Activated T-helper 17 cell treated with anti-CD3 and anti-CD28 coated beads, Interleukin-2, amount 50 U/mL, for 72 hours (primary cell): ENCODE measurements at regions not wholly inside any gene's neighbourhood (a gene's known extent, or its start where the extent isn't known, plus 50 kb on each side); places are given as distances from the start of the nearest gene placed in this dataset.
"Not testable (repeated sequence)": the region's sequence is repeated elsewhere in the genome, so short reads cannot be mapped to it uniquely, and the experiment has no call there.

Source experiments
- ATAC-seq: fragments of 150-1000 bp; cut with Tn5 transposase; replicated peaks from 2 replicates; pipeline ENCODE4 v1.10.0; 2021; ENCODE audit warnings: mild to moderate bottlenecking, moderate library complexity
- H3K27ac Mint-ChIP-seq: one replicate; pipeline ENCODE4 v1.8.0; 2022; ENCODE audit warnings: mixed read lengths
- H3K27me3 Mint-ChIP-seq: one replicate; pipeline ENCODE4 v1.8.0; 2022; ENCODE audit warnings: mixed read lengths
- H3K36me3 Mint-ChIP-seq: one replicate; pipeline ENCODE4 v1.8.0; 2022; ENCODE audit warnings: low read depth, mild to moderate bottlenecking, mixed read lengths
- H3K4me1 Mint-ChIP-seq: one replicate; pipeline ENCODE4 v1.8.0; 2022; ENCODE audit warnings: mixed read lengths
- H3K4me3 Mint-ChIP-seq: one replicate; pipeline ENCODE4 v1.8.0; 2022; ENCODE audit warnings: mild to moderate bottlenecking, mixed read lengths
- H3K9me3 Mint-ChIP-seq: one replicate; pipeline ENCODE4 v1.8.0; 2022; ENCODE audit warnings: mixed read lengths

DNA sequence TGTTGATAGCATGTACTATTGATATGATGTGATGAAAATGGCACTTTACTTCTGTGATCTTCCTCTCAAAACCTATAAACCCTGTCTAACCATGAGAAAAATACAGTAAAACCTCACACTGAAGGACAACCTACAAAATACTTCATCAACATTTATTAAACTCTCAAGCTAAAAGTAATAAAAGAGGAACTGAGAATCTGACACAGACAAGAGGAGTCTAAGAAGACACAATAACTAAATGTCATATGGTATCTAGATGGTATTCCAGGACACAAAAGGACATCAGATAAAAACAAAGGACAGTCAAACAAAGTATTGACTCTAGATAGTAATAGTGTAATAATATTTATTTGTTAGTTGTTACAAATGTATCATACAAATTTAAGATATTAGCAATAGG is 655.3 kb downstream of the SH3BGRL start:
- no peaks in the 10 kb centered on the region for H3K4me1 Mint-ChIP-seq
- H3K9me3 Mint-ChIP-seq, result peaks cover 3% of the 10 kb centered on the region
- H3K27me3 Mint-ChIP-seq, result no peaks in the 10 kb centered on the region
- H3K4me3 Mint-ChIP-seq, result no peak overlapping the region
- H3K36me3 Mint-ChIP-seq, result no peaks in the 10 kb centered on the region
- H3K27ac Mint-ChIP-seq, result no peak overlapping the region
- no peak for ATAC-seq

DNA sequence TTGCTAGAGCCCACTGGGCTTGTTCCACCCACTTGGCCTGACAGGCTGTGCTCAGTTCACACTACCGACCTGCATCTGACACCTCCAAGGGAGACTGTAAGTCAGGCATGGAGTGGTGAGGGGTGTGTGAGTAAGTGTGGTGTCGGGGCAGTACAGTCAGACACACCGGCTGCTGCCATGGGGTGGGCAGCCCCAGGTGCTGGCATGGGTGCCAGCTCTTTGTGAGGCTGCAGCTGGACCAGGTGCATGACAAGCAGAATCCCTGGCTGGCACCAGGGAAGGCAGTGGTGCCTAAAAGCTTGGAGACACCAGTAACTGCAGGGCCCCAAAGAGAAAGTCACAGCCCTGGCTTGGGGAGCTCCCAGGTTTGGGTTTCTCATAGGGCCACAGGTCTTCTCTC is 665.0 kb downstream of the SH3BGRL start:
- no peak for ATAC-seq
- Mint-ChIP-seq H3K27me3 (no peaks in the 10 kb centered on the region), H3K4me1 (no peaks in the 10 kb centered on the region), H3K4me3 (no peak overlapping the region), H3K36me3 (no peaks in the 10 kb centered on the region), H3K9me3 (peaks cover 7% of the 10 kb centered on the region), H3K27ac (no peak overlapping the region)

DNA sequence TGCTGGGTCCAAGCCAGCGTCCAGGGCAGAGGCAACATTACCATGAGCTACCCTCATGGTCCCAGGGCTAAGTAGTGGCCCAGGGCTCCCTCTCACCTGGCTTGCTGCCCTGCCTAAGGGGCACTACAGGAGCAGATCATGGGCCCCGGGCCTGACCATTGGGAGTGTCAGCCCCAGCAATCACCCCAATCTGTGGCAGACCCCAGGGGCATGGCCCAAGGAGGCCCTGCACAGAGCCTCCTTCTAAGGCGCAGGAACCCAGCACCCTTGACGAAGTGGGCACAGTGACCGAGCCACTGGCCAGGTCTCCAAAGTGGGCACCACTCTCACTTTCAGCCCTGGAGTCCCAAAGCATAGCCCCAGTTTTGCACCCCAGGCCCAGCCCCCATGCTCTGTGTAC is 667.1 kb downstream of the SH3BGRL start:
- H3K27ac Mint-ChIP-seq, result no peak overlapping the region
- no peaks in the 10 kb centered on the region for H3K27me3 Mint-ChIP-seq
- peaks cover 7% of the 10 kb centered on the region for H3K9me3 Mint-ChIP-seq
- H3K4me3 Mint-ChIP-seq, result no peak overlapping the region
- no peaks in the 10 kb centered on the region for H3K36me3 Mint-ChIP-seq
- ATAC-seq, result no peak
- no peaks in the 10 kb centered on the region for H3K4me1 Mint-ChIP-seq

DNA sequence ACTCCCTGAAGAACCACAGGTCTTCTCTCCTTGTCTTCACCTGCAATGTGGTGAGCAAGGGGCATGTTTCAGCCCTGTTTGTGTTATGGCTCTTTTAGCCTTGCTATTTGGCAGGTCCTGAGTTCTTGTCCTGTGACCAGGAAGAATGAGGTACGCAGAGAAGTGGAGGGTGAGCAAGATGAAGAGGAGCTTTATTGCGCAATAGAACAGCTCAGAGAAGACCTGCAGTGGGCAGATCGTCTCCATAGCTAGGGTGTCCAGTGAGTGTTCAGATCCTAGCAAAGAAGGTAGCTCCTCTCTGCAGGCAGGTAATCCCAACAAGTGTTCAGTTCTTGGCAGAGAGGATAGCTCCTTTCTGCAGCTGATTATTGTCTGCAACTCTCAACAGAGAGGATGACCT is 672.9 kb downstream of the SH3BGRL start:
- Mint-ChIP-seq H3K36me3 (no peaks in the 10 kb centered on the region), H3K4me1 (no peaks in the 10 kb centered on the region), H3K4me3 (no peak overlapping the region), H3K27me3 (no peaks in the 10 kb centered on the region), H3K27ac (no peak overlapping the region), H3K9me3 (no peaks in the 10 kb centered on the region)
- no peak for ATAC-seq

DNA sequence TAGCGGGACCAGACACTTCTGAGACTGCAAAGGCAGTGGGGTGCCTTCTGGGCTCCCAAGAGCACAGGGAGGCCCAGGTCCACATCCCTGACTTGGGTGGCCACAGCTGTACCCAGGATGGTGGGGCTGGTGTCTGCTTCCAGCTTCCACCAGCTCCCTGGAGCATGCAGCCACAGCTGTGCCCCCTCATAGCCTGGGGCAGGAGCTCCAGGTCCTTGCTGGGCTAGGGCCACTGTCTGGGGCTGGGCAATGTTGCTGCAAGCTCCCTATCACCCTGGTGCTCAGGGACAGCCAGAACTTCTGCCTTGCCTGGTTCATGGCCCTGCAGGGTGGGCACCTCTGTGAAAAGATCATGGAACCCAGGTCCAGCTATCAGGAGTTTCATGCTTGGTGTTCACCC is 673.9 kb downstream of the SH3BGRL start:
- Mint-ChIP-seq H3K4me3 (no peak overlapping the region), H3K4me1 (no peaks in the 10 kb centered on the region), H3K36me3 (no peaks in the 10 kb centered on the region), H3K9me3 (no peaks in the 10 kb centered on the region), H3K27me3 (no peaks in the 10 kb centered on the region), H3K27ac (no peak overlapping the region)
- ATAC-seq, result no peak

DNA sequence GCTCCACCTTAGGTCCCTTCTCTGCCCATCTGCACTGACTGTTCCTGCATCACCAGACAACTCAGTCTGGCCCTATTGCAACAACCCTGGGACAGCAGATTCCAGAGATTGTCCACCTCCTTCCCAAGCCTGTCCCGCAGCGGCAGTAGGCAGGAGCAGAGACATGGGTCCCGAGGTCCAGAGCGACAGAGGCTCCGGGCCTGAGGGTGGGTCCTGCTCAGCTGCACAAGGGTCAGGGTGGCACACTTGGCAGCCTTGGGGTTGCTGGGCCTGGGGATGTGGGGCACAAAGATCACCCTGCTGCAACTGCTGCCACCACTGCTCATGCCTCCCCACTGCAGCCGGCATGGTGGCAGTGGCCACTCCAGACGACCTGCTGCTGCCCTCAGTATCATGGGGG is 674.5 kb downstream of the SH3BGRL start:
- Mint-ChIP-seq H3K36me3 (no peaks in the 10 kb centered on the region), H3K4me3 (no peak overlapping the region), H3K27me3 (no peaks in the 10 kb centered on the region), H3K9me3 (no peaks in the 10 kb centered on the region), H3K27ac (no peak overlapping the region), H3K4me1 (no peaks in the 10 kb centered on the region)
- ATAC-seq, result no peak

DNA sequence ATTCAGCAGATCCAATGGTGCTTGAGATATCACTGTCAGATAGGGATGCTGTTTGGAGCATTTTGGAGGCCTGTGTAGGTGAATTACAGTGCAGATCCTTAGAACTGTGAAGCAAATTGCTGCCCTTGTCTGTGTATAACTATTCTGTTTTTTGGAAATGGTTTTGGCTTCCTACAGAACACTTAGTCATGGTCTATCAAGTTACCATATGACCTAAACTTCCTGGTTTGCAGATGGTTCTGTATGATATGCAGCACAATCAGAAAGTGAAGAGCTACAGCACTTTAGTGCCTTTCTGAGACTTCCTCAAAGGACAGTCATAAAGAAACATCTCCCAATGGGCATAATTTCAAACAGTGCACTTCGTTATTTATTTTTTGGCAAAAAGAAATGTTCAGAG is 688.6 kb downstream of the SH3BGRL start:
- H3K4me3 Mint-ChIP-seq, result no peak overlapping the region
- no peaks in the 10 kb centered on the region for H3K27me3 Mint-ChIP-seq
- H3K4me1 Mint-ChIP-seq, result no peaks in the 10 kb centered on the region
- H3K27ac Mint-ChIP-seq, result no peak overlapping the region
- no peaks in the 10 kb centered on the region for H3K9me3 Mint-ChIP-seq
- no peaks in the 10 kb centered on the region for H3K36me3 Mint-ChIP-seq
- ATAC-seq, result no peak

DNA sequence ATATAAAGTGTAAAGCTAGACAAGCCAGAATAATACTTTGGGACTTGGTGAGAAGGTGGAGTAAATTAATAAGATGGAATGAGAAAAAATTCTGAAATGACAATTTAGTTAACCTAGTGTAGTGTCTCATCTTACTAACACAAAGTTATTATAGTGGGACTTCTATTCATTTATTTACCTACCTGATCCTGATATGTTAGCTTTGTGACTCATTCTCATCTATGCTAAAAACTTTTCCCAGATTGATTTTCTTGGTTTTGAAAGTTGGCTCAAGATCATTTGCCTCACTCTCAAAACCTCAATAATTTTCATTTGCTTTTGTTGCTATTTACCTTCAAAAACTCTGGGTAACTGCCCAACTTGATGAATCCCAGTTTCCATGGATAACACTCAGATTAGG is 698.6 kb downstream of the SH3BGRL start:
- Mint-ChIP-seq H3K27ac (no peak overlapping the region), H3K27me3 (no peaks in the 10 kb centered on the region), H3K9me3 (no peaks in the 10 kb centered on the region), H3K4me1 (no peaks in the 10 kb centered on the region), H3K4me3 (no peak overlapping the region), H3K36me3 (no peaks in the 10 kb centered on the region)
- ATAC-seq, result no peak

DNA sequence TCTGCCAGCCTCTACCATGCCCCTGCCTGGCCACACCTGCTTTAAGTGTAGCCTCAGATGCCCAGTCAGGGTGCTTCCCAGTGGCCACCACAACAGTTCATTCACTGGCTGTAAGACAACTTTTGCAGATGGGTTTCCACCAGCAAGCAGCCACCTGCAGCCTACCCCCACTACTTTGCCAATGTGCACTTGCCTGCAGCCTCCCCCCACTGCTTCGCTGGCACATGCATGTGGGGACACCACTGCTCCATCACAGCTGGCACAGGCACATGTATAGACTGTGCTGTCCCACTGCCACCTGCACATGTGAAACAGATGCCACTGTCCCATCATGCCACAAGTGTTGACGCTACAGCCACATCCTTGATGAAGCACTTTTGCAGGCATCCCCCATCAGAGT is 723.9 kb downstream of the SH3BGRL start:
- no peak for ATAC-seq
- no peaks in the 10 kb centered on the region for H3K4me1 Mint-ChIP-seq
- no peak overlapping the region for H3K27ac Mint-ChIP-seq
- H3K4me3 Mint-ChIP-seq, result no peak overlapping the region
- no peaks in the 10 kb centered on the region for H3K9me3 Mint-ChIP-seq
- no peaks in the 10 kb centered on the region for H3K36me3 Mint-ChIP-seq
- H3K27me3 Mint-ChIP-seq, result no peaks in the 10 kb centered on the region

DNA sequence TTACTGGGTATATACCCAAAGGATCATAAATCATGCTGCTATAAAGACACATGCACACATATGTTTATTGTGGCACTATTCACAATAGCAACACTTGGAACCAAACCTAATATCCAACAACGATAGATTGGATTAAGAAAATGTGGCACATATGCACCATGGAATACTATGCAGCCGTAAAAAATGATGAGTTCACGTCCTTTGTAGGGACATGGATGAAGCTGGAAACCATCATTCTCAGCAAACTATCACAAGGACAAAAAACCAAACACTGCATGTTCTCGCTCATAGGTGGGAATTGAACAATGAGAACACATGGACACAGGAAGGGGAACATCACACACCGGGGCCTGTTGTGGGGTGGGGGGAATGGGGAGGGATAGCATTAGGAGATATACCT is 744.0 kb downstream of the SH3BGRL start:
- H3K36me3 Mint-ChIP-seq, H3K4me1 Mint-ChIP-seq, H3K27me3 Mint-ChIP-seq, ATAC-seq, H3K9me3 Mint-ChIP-seq, H3K27ac Mint-ChIP-seq, H3K4me3 Mint-ChIP-seq: not testable (repeated sequence)

DNA sequence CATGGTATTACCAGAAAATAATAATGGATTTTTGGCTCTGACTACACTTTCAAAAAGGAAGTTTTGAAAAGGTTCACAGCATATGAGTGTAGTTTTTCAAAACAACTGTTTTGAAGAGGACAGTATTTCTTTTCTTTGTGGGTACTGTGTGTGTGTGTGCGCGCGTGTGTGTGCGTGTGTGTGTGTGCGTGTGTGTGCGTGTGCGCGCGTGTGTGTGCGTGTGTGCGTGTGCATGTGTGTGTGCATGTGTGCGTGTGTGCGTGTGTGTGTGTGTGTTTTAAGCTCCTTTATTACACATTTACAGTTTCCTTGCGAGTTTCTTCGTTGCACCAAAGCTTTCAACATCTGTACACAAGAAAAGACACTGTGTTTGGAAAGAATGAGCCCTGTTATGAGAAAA is 755.4 kb downstream of the SH3BGRL start:
- Mint-ChIP-seq H3K9me3 (no peaks in the 10 kb centered on the region), H3K4me1 (no peaks in the 10 kb centered on the region), H3K4me3 (no peak overlapping the region), H3K27me3 (no peaks in the 10 kb centered on the region), H3K36me3 (no peaks in the 10 kb centered on the region), H3K27ac (no peak overlapping the region)
- no peak for ATAC-seq

DNA sequence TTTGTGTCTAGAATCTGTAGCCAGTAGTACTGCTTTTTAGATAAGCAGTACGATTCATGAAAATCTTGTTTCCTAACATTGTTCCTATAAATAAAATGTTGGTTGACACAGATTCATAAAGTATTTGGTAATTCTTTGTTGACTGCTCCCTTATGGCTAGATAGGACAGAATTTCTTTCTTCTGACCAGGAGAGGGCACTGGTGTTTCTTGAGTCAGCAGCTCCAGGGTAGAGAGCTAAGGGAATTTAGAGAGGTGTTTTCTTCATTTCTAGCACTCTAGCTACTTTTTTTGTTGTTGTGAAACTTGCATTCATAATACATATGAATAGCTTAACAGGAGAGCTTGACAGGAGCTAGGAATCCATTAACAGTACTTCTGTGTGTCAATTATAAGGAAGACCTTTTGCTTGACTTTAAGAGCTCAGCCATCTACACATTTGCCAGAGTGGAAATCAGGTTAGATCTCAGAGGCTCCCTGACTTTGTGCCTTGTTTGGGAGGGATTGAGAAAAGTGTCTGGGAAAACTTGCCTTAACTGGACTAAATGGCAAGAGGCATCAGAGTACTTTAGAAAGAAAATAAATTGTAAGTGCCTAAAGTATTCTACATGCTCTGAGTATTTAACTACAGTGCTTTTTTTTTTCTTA is 756.1 kb downstream of the SH3BGRL start:
- H3K36me3 Mint-ChIP-seq, result no peaks in the 10 kb centered on the region
- no peaks in the 10 kb centered on the region for H3K4me1 Mint-ChIP-seq
- H3K27me3 Mint-ChIP-seq, result no peaks in the 10 kb centered on the region
- H3K9me3 Mint-ChIP-seq, result no peaks in the 10 kb centered on the region
- H3K27ac Mint-ChIP-seq, result no peak overlapping the region
- ATAC-seq, result no peak
- H3K4me3 Mint-ChIP-seq, result no peak overlapping the region

DNA sequence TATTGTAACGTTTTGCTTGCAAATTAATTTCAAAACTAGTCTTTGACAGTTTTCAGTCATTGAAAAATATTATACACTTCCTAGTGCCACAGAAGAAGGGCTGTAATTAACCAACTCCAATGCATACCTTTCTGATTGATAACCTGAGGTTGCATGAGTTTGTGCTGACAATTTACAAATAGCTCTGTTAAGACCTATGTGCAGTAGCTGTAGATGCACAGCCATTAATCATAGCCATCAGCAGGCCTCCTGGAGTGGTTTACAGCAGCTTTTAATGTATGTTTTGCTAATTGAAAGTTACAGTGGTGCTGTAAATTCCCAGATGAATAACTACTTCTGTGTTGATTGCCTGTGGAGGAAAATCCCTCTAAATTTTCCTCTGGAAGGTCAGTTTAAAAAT is 758.1 kb downstream of the SH3BGRL start:
- no peaks in the 10 kb centered on the region for H3K4me1 Mint-ChIP-seq
- ATAC-seq, result no peak
- H3K36me3 Mint-ChIP-seq, result no peaks in the 10 kb centered on the region
- H3K27ac Mint-ChIP-seq, result no peak overlapping the region
- no peaks in the 10 kb centered on the region for H3K9me3 Mint-ChIP-seq
- H3K27me3 Mint-ChIP-seq, result no peaks in the 10 kb centered on the region
- no peak overlapping the region for H3K4me3 Mint-ChIP-seq

DNA sequence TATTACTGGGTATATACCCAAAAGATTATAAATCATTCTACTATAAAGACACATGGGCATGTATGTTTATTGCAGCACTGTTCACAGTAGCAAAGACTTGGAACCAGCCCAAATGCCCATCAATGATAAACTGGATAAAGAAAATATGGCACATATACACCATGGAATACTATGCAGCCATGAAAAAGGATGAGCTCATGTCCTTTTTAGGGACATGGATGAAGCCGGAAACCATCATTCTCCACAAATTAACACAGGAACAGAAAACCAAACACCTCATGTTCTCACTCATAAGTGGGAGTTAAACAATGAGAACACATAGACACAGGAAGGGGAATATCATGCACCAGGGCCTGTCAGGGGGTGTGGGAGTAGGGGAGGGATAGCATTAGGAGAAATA is 772.5 kb downstream of the SH3BGRL start:
- not testable (repeated sequence) for H3K4me1 Mint-ChIP-seq, H3K4me3 Mint-ChIP-seq, H3K27me3 Mint-ChIP-seq, H3K9me3 Mint-ChIP-seq, ATAC-seq, H3K27ac Mint-ChIP-seq, H3K36me3 Mint-ChIP-seq

DNA sequence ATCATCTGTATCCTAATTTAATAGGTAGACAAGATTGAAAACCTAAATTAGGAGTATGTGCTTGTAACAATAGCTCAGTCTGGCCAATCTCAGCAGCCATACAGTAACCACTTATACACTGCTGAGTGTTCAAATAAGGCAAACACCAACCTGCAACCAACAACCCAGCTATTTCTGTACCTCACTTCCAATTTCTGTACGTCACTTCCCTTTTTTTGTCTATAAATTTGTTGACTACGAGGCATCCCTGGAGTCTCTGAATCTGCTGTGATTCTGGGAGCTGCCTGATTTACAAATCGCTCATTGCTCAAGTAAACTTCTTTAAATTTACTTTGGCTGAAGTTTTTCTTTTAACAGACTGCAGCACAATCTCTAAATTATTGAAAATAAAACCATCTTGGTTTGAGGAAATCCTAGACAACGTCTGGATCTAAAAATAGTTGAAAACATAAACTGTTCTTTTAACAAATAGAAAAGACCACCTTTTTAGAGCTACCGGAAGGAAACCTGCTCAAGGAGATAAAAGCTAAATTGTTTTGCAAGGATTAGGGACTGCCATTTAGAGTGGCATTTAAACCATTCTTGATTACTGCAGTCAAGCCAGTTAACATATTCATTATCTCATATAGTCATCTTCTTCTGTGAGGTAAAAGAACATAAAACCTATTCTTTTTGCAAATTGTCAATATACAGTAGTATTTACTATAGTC is 778.1 kb downstream of the SH3BGRL start:
- no peak for ATAC-seq
- H3K27ac Mint-ChIP-seq, result no peak overlapping the region
- H3K4me3 Mint-ChIP-seq, result no peak overlapping the region
- no peaks in the 10 kb centered on the region for H3K4me1 Mint-ChIP-seq
- no peaks in the 10 kb centered on the region for H3K36me3 Mint-ChIP-seq
- no peaks in the 10 kb centered on the region for H3K27me3 Mint-ChIP-seq
- H3K9me3 Mint-ChIP-seq, result peaks cover 8% of the 10 kb centered on the region

DNA sequence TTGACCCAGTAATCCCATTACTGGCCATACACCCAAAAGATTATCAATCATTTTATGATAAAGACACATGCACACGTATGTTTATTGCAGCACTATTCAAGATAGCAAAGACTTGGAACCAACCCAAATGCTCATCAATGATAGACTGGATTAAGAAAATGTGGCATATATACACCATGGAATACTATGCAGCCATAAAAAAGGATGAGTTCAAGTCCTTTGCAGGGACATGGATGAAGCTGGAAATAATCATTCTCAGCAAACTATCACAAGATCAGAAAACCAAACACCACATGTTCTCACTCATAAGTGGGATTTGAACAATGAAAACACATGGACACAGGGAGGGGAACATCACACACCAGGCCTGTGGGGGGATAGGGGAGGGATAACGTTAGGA is 785.3 kb downstream of the SH3BGRL start:
- H3K4me1 Mint-ChIP-seq, H3K4me3 Mint-ChIP-seq, H3K36me3 Mint-ChIP-seq, H3K9me3 Mint-ChIP-seq, H3K27ac Mint-ChIP-seq, H3K27me3 Mint-ChIP-seq, ATAC-seq: not testable (repeated sequence)
